ENCODE measurements at regions not wholly inside any gene's neighbourhood (a gene's known extent, or its start where the extent isn't known, plus 50 kb on each side); places are given as distances from the start of the nearest gene placed in this dataset.
"Not testable (repeated sequence)": the region's sequence is repeated elsewhere in the genome, so short reads cannot be mapped to it uniquely, and the experiment has no call there.

DNA sequence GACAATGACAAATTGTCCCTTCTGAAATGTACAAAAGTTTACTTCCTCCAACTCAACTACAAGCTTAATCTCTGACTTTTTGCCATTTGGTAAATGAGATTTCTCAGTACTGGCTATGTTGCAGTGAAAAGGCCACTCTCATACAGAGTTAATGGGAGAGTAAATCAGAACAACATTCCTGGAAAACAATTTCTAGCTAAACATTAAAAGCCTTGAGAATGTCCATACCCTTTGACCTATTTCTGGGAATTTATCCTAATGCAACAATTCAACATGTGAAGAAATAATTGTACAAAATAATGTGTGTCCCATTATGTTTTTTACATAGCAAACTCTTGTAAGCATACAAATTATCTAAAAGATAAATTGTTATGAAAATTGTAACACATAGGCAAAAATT lies 56.3 kb upstream of the SPEF2 start:
- no peak for DNase-seq

DNA sequence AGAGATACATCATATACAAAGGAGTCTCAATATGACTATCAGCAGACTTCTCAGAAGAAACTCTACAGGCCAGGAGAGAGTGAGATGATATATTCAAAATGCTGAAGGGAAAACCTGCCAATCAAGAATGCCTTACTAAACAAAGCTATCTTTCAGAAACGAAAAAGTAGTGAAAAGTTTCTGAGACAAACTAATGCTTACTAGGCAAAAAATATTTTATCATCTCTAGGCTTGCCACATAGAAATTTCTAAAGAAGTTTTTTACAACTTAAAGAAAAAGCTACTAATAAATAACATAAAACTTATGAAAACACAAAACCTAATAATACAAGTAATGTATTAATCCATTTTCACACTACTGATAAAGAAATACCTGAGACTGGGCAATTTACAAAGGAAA lies 59.9 kb upstream of the SPEF2 start:
- no peak for DNase-seq

GRCh38 chr5:35557199-35557598 lies 60.5 kb upstream of the SPEF2 start:
- no peak for DNase-seq

- no peak for DNase-seq
Measured at GRCh38 chr5:35554016-35554415, 63.6 kb upstream of the SPEF2 start.

- DNase-seq, result no peak
Measured at GRCh38 chr5:35545190-35545589, 72.5 kb upstream of the SPEF2 start.

DNA sequence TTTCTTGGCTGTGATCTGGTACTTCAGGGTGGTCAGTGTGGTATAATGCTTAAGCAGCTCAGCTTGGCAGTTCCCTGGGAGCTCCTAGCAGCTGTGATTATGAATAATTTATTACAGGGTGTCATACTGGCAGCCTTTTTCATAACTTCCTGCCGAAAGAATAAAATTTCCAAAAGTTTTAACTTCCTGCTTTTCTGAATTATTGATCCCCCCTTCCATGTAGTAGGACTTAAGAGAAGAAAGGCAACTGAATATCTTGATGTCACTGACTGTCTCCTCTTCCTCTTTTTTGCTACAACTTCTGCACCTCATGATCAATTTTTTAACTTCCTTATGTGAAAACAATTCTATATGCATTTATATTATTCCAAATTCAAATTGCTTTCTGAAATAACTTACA lies 74.3 kb upstream of the SPEF2 start:
- no peak for DNase-seq

- no peak for DNase-seq
Measured at GRCh38 chr5:35540002-35540401, 77.7 kb upstream of the SPEF2 start.

- DNase-seq, result no peak
Measured at GRCh38 chr5:35538198-35538931, 79.3 kb upstream of the SPEF2 start.

- DNase-seq, result no peak
Measured at GRCh38 chr5:35533156-35533555, 84.5 kb upstream of the SPEF2 start.

GRCh38 chr5:35531553-35531952 lies 86.1 kb upstream of the SPEF2 start:
- not testable (repeated sequence) for DNase-seq

DNA sequence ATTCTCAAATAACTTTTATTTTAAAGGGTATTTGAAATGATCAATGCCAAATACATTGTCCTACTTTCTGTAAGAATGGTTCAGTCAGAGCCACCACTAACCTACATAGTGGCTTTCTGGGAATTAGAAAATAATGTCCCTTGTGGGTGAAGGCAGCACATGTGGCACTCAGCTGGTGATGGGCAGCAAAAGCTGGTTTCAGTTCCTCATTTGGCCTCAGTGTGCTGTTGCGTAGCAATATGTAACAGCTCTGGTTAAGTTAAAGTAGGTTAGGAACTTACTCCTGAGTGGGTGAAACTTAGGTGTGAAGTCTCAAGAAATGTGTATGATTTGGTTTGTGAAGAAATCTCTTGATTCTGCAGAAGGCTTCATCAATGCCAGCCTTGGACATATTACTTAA lies 99.6 kb upstream of the SPEF2 start:
- no peak for DNase-seq

DNA sequence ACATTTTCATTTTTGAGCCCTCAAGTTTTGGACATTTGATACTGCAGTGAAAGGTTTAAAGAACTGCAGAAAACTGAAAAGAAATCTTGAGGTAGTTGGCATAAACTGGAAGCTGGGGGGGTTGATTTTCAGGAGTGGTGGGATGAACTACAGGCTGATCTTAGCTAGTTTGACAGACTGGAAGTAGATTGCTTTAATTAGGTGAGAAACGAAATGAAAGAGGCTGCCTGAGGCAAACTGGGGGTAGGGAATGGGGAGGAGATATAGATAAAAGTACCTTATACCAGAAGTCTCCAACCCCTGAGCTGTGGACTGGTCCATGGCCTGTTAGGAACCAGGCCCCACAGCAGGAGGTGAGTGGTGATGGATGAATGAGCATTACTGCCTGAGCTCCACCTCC lies 101.4 kb upstream of the SPEF2 start:
- no peak for DNase-seq

- DNase-seq, result no peak
Measured at GRCh38 chr5:35513612-35514011, 104.1 kb upstream of the SPEF2 start.

- no peak for DNase-seq
Measured at GRCh38 chr5:35502206-35502605, 115.5 kb upstream of the SPEF2 start.

DNA sequence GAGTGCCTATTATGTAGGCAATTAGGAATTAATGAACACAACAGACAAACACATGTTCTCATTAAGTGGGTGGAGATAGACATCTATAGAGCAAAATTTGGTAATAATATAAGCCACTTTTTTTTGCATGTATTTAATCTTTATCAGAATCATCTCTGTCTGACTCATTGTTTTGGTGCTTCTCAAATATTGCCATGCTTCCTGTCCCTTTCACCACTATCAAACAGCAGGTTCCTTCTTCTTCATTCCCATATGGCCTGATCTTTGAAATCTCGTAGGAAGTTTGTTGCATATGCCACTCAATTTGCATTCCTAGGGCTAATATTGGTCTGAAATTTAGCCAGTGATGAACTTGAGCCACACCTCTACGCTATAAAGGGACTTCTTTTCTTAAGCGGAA lies 128.9 kb upstream of the SPEF2 start:
- no peak for DNase-seq

GRCh38 chr5:35488055-35488454 lies 129.6 kb upstream of the SPEF2 start:
- DNase-seq, result no peak

DNA sequence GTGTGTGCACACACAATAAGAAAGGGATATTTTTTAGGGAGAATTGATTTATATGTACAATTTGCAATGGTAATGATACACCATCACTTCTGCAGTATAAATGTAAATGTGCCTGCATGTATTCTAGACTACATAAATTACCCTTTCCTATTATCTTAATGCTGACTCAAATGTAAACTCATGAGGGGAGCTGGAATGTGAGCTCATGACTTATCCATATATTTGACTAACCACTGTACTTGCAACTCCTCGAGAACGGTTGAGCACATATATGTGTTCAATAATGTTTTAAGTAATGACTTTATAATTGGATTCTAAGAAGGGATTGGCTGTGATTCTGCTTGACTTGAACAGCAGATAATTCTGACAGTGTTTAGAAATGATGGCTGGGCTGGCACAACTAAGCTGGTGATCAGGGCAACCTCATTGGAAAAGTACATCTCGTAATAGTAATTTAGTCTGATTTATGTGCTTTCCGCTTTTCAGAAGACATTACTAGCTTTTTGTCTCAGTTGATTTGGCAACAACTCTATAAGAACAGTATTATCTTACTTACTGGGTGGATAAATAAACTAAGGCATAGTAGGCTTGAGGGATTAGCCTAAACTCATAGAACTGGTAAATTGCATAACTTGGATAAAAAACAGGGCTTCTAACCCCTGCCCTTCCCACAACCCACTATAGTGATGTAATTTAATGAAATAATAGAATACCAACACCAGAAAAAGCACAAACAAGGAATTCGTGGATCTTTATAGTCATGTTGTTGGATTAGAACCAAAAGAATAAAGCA lies 130.2 kb upstream of the SPEF2 start:
- DNase-seq, result no peak

GRCh38 chr5:35485487-35485886 lies 132.2 kb upstream of the SPEF2 start:
- no peak for DNase-seq

DNA sequence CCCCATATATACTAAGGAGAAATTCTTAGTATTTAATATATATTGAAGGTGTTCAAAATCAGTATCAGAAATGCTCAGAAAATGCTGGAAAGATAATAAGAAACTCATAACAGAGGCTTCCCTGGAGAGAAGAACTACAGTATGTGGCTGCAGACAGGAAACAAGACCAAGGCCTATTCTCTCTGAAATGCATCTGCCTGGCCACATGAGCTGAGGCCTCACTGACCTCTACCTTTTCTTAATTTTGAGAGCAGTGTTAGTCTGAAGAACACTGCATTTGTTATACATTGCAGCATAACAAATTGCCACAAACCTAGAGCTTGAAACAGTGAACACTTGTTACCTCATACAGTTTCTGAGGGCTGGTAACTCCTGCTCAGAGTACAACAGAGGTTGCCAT lies 133.4 kb upstream of the SPEF2 start:
- no peak for DNase-seq

DNA sequence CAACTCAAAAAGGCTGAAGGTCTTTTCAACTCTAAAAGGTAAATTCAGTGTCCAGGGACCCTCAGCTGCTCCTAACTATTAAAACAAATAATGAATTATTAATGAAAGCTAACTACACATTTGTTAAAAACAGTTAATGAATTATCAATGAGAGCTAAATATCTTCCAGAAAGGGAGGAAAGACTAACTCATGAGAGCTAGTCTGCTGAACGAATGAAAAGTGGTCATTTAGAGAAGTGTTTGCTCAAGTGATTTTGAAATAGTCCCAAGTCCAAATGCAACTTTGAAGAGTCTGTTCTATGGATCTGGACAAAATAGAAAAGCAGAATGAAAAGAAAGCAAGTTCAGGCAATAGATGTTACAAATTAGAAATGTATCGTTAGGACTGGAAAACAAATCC lies 133.9 kb upstream of the SPEF2 start:
- no peak for DNase-seq

DNA sequence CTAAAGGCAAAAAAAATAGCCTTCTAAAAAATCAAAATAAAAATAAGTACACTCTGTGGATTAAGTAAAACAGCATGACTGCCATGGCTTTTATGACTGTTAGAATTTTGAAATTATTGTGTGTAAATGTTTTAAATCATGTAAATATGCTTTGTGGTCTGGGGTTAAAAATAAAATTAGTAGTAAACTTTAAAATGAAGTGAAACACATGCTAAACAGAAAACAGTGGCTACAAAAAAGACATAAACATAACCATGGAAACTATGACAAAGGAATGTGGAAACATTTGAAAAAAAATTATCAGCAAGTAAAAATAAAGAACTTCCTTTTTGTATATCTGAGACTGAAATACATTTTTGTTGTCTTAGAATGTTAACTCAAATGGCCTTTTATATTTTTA lies 134.5 kb upstream of the SPEF2 start:
- no peak for DNase-seq

- DNase-seq, result no peak
Measured at GRCh38 chr5:35482167-35482755, 135.4 kb upstream of the SPEF2 start.

DNA sequence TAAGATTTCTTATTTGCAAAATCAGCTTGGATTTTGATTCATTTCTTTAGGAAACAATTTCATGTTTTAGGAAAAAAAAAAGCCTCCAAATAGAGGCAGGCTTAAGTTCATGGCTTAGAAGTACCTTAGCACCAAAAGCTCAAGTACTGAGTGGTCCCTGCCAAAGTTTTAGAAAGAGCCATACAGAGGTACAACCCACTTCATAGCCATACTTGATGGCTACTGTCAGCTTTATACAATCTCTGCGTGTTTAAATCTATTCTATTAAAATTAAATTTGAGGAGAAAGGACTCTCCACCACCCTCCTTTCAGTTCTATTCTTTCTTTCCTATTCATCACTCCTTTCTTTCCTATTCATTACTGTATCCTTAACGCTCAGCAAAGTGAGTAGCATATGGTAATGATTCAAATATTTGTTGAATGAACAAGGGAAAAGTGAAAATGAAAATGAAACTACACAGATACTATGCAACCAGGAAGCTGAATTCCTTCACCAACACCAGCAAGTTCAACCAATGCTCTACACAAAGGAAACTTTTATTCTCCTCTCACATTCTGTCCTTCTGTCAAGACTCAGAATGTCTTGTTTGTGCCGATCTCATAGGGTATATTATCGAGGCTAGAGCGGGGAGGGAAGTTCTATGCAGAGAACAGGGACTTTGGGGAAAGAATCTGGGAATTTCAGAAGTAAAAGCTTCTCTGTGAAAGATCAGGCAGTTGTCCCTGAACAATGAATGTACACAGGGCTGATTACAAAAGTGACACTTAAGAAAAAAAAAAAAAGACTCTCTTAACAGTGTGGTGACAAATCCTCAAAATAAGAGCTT lies 138.6 kb upstream of the SPEF2 start:
- no peak for DNase-seq
